Gastroesophageal sphincter (tissue), 3 donors: ENCODE measurements at regions not wholly inside any gene's neighbourhood (a gene's known extent, or its start where the extent isn't known, plus 50 kb on each side); places are given as distances from the start of the nearest gene placed in this dataset.

Source experiments
- EP300 ChIP-seq: sonication (generic); formaldehyde crosslinking; IDR thresholded peaks from one replicate; pipeline ENCODE4 v1.6.1; 2017; ENCODE audit warnings: antibody characterized with exemption, mild to moderate bottlenecking
- POLR2A ChIP-seq, 2 donors: fragments of 450-650 bp; IDR thresholded peaks; one replicate each; pipeline ENCODE4 v1.6.1; 2017; ENCODE audit warnings: antibody characterized with exemption in 2 of 2, mild to moderate bottlenecking in 2 of 2, moderate library complexity in 1 of 2
- POLR2AphosphoS5 ChIP-seq: sonication (generic); formaldehyde crosslinking; IDR thresholded peaks from one replicate; pipeline ENCODE4 v1.6.1; 2017; ENCODE audit warnings: antibody characterized with exemption
- TF ChIP-seq, protein P1 (sequence below), 4 experiments: fragments of 200-600 bp in 2 of 4; fragments of 450-650 bp in 2 of 4; sonication (generic) in 1 of 4; IDR thresholded peaks; one replicate each; pipeline ENCODE4 v1.5.1; 2017 to 2019; ENCODE audit warnings: antibody characterized with exemption in 4 of 4, mild to moderate bottlenecking in 2 of 4, moderate library complexity in 2 of 4

DNA sequence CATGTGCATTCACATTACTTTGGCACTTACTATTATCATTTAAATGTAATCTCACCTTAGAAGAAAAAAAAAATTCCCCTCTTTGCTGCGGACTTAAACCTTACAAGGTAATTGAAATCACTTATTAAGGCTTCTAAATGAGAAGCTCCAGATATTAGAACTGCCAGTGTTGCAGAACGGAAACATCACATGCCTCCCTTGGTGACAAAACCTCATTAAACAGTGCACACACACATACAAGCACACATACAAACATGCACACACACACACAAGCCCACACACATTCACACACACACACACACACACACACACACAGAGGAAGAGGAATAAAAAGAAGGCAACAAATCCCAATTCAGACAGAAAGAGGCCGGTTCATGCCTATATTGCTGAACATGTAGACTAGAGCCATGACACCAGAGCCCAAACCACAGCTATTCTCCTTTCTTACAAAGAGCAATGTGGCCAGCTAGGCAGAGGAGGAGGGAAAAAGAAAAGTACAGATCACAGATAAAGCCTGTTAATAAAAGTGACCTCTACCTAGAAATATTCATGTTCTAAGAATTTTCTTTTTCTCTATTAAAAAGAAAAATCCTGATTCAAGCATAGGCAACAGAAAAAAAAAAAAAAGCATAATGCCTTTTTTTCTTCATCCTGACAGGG is 405.2 kb upstream of the FLRT2 start:
- TF ChIP-seq, protein P1, sequence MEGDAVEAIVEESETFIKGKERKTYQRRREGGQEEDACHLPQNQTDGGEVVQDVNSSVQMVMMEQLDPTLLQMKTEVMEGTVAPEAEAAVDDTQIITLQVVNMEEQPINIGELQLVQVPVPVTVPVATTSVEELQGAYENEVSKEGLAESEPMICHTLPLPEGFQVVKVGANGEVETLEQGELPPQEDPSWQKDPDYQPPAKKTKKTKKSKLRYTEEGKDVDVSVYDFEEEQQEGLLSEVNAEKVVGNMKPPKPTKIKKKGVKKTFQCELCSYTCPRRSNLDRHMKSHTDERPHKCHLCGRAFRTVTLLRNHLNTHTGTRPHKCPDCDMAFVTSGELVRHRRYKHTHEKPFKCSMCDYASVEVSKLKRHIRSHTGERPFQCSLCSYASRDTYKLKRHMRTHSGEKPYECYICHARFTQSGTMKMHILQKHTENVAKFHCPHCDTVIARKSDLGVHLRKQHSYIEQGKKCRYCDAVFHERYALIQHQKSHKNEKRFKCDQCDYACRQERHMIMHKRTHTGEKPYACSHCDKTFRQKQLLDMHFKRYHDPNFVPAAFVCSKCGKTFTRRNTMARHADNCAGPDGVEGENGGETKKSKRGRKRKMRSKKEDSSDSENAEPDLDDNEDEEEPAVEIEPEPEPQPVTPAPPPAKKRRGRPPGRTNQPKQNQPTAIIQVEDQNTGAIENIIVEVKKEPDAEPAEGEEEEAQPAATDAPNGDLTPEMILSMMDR (IDR thresholded peaks at IDR 0.05): no peak
- TF ChIP-seq EP300 (no peak), POLR2A (IDR thresholded peaks at IDR 0.05) (no peak), POLR2AphosphoS5 (no peak)
